ENCODE measurements at regions not wholly inside any gene's neighbourhood (a gene's known extent, or its start where the extent isn't known, plus 50 kb on each side); places are given as distances from the start of the nearest gene placed in this dataset.

- peak in 3 of 8 experiments; percentile 73 to 93 (median 83) for ATAC-seq (replicated peaks in 6 of 8)
- 59 to 100% (median 93%) methylated on average over 1 to 5 of the region's 5 CpGs; no CpG with 5 or more reads in 1 of the 10 experiments for WGBS, 10 experiments
- Histone ChIP-seq H3K4me1 (replicated peaks in 1 of 2) (peaks cover 15 to 36% of the 10 kb centered on the region in 2 donors), H3K27ac (no peak overlapping the region), H3K4me3 (no peak overlapping the region)
- in situ Hi-C loops (cut with MboI; ENCODE audit: low pct_unique_long_range_greater_than_20kb in 2 of 9, low sequenced_read_pairs in 9 of 9, unreplicated experiment in 9 of 9) = no loop called here
Measured at GRCh38 chr11:122330279-122330965, 214.4 kb upstream of the BLID start.

GRCh38 chr11:122327528-122327927 lies 211.5 kb upstream of the BLID start:
- H3K4me1 ChIP-seq (replicated peaks in 1 of 2) = peaks cover 4 to 32% of the 10 kb centered on the region in 2 donors
- WGBS, 10 experiments = 10 to 67% (median 42%) methylated on average over 1 to 2 of the region's 2 CpGs; no CpG with 5 or more reads in 4 of the 10 experiments
- in situ Hi-C loops (cut with MboI; ENCODE audit: low pct_unique_long_range_greater_than_20kb in 2 of 9, low sequenced_read_pairs in 9 of 9, unreplicated experiment in 9 of 9) = no loop called here
- no peak overlapping the region for H3K27ac ChIP-seq
- no peak for ATAC-seq (replicated peaks in 6 of 8)
- no peak overlapping the region for H3K4me3 ChIP-seq

- Histone ChIP-seq H3K27ac (no peak overlapping the region), H3K4me3 (no peak overlapping the region), H3K4me1 (replicated peaks in 1 of 2) (peaks cover 39 to 66% of the 10 kb centered on the region in 2 donors)
- 30 to 100% (median 86%) methylated on average over 1 to 4 of the region's 7 CpGs; no CpG with 5 or more reads in 2 of the 10 experiments for WGBS, 10 experiments
- in situ Hi-C loops (cut with MboI; ENCODE audit: low pct_unique_long_range_greater_than_20kb in 2 of 9, low sequenced_read_pairs in 9 of 9, unreplicated experiment in 9 of 9) = no loop called here
- no peak for ATAC-seq (replicated peaks in 6 of 8)
Measured at GRCh38 chr11:122323754-122324421, 207.9 kb upstream of the BLID start.

GRCh38 chr11:122322329-122322728 lies 206.3 kb upstream of the BLID start:
- WGBS, 10 experiments = 25 to 97% (median 86%) methylated on average over 1 to 3 of the region's 3 CpGs; no CpG with 5 or more reads in 1 of the 10 experiments
- H3K27ac ChIP-seq = no peak overlapping the region
- in situ Hi-C loops (cut with MboI; ENCODE audit: low pct_unique_long_range_greater_than_20kb in 2 of 9, low sequenced_read_pairs in 9 of 9, unreplicated experiment in 9 of 9) = no loop called here
- peaks cover 54 to 80% of the 10 kb centered on the region in 2 donors for H3K4me1 ChIP-seq (replicated peaks in 1 of 2)
- no peak overlapping the region for H3K4me3 ChIP-seq
- no peak for ATAC-seq (replicated peaks in 6 of 8)

GRCh38 chr11:122320671-122321070 lies 204.7 kb upstream of the BLID start:
- ATAC-seq (replicated peaks in 6 of 8) = peak in 5 of 8 experiments; percentile 19 to 55 (median 50)
- in situ Hi-C loops (cut with MboI; ENCODE audit: low pct_unique_long_range_greater_than_20kb in 2 of 9, low sequenced_read_pairs in 9 of 9, unreplicated experiment in 9 of 9) = no loop called here
- Histone ChIP-seq H3K27ac (peak overlapping the region; percentile 83 to 89), H3K4me3 (peak overlapping the region in 1 of 5 donors; percentile 10), H3K4me1 (replicated peaks in 1 of 2) (peaks cover 68 to 82% of the 10 kb centered on the region in 2 donors)
- 0 to 100% (median 25%) methylated on average over 1 to 2 of the region's 2 CpGs; no CpG with 5 or more reads in 2 of the 10 experiments for WGBS, 10 experiments

- in situ Hi-C loops (cut with MboI; ENCODE audit: low pct_unique_long_range_greater_than_20kb in 2 of 9, low sequenced_read_pairs in 9 of 9, unreplicated experiment in 9 of 9) = no loop called here
- H3K27ac ChIP-seq = peak overlapping the region; percentile 83 to 89
- peak overlapping the region in 1 of 5 donors; percentile 10 for H3K4me3 ChIP-seq
- peaks cover 67 to 80% of the 10 kb centered on the region in 2 donors for H3K4me1 ChIP-seq (replicated peaks in 1 of 2)
- WGBS, 10 experiments = 0 to 100% (median 61%) methylated on average over 2 to 6 of the region's 8 CpGs; no CpG with 5 or more reads in 3 of the 10 experiments
- peak in 6 of 8 experiments; percentile 28 to 85 (median 80) for ATAC-seq (replicated peaks in 6 of 8)
Measured at GRCh38 chr11:122319691-122320620, 203.9 kb upstream of the BLID start.

GRCh38 chr11:122319085-122319484 lies 203.1 kb upstream of the BLID start:
- in situ Hi-C loops (cut with MboI; ENCODE audit: low pct_unique_long_range_greater_than_20kb in 2 of 9, low sequenced_read_pairs in 9 of 9, unreplicated experiment in 9 of 9) = no loop called here
- Histone ChIP-seq H3K27ac (peak overlapping the region; percentile 46 to 89), H3K4me1 (replicated peaks in 1 of 2) (peaks cover 69 to 82% of the 10 kb centered on the region in 2 donors), H3K4me3 (no peak overlapping the region)
- WGBS, 10 experiments = 0 to 29% (median 10%) methylated on average over 1 of the region's 1 CpG; no CpG with 5 or more reads in 4 of the 10 experiments
- ATAC-seq (replicated peaks in 6 of 8) = peak in 5 of 8 experiments; percentile 43 to 57 (median 49)

- ATAC-seq (replicated peaks in 6 of 8) = peak; percentile 43 to 84 (median 66)
- no peak overlapping the region for H3K4me3 ChIP-seq
- in situ Hi-C loops (cut with MboI; ENCODE audit: low pct_unique_long_range_greater_than_20kb in 2 of 9, low sequenced_read_pairs in 9 of 9, unreplicated experiment in 9 of 9) = no loop called here
Measured at GRCh38 chr11:122317305-122317704, 201.3 kb upstream of the BLID start.

GRCh38 chr11:122313581-122313980 lies 197.6 kb upstream of the BLID start:
- no peak for ATAC-seq (replicated peaks in 6 of 8)
- Histone ChIP-seq H3K27ac (no peak overlapping the region), H3K4me3 (no peak overlapping the region), H3K4me1 (replicated peaks in 1 of 2) (peaks cover 66 to 71% of the 10 kb centered on the region in 2 donors)
- in situ Hi-C loops (cut with MboI; ENCODE audit: low pct_unique_long_range_greater_than_20kb in 2 of 9, low sequenced_read_pairs in 9 of 9, unreplicated experiment in 9 of 9) = no loop called here
- 94 to 100% (median 97%) methylated on average over 1 to 5 of the region's 5 CpGs; no CpG with 5 or more reads in 4 of the 10 experiments for WGBS, 10 experiments

More at GRCh38 chr11:122317305-122317704, 201.3 kb upstream of the BLID start:
- peak overlapping the region; percentile 31 to 89 for H3K27ac ChIP-seq
- peaks cover 74 to 83% of the 10 kb centered on the region in 2 donors for H3K4me1 ChIP-seq (replicated peaks in 1 of 2)

GRCh38 chr11:122311216-122311755 lies 195.3 kb upstream of the BLID start:
- Histone ChIP-seq H3K4me1 (replicated peaks in 1 of 2) (peaks cover 53 to 61% of the 10 kb centered on the region in 2 donors), H3K27ac (peak overlapping the region; percentile 67 to 96), H3K4me3 (peak overlapping the region in 1 of 5 donors; percentile 37)
- WGBS, 10 experiments = 0 to 89% (median 74%) methylated on average over 2 to 5 of the region's 5 CpGs; no CpG with 5 or more reads in 1 of the 10 experiments
- ATAC-seq (replicated peaks in 6 of 8) = peak in 3 of 8 experiments; percentile 8 to 14 (median 10)
- in situ Hi-C loops (cut with MboI; ENCODE audit: low pct_unique_long_range_greater_than_20kb in 2 of 9, low sequenced_read_pairs in 9 of 9, unreplicated experiment in 9 of 9) = no loop called here

GRCh38 chr11:122310766-122311165 lies 194.8 kb upstream of the BLID start:
- Histone ChIP-seq H3K4me3 (peak overlapping the region in 1 of 5 donors; percentile 37), H3K27ac (peak overlapping the region; percentile 67 to 96), H3K4me1 (replicated peaks in 1 of 2) (peaks cover 53 to 61% of the 10 kb centered on the region in 2 donors)
- in situ Hi-C loops (cut with MboI; ENCODE audit: low pct_unique_long_range_greater_than_20kb in 2 of 9, low sequenced_read_pairs in 9 of 9, unreplicated experiment in 9 of 9) = no loop called here
- peak in 4 of 8 experiments; percentile 27 to 39 (median 31) for ATAC-seq (replicated peaks in 6 of 8)
- 0 to 83% (median 24%) methylated on average over 3 to 5 of the region's 5 CpGs for WGBS, 10 experiments

GRCh38 chr11:122309262-122309925 lies 193.4 kb upstream of the BLID start:
- 28 to 94% (median 68%) methylated on average over 2 to 11 of the region's 17 CpGs for WGBS, 10 experiments
- H3K4me1 ChIP-seq (replicated peaks in 1 of 2) = peaks cover 60 to 70% of the 10 kb centered on the region in 2 donors
- H3K27ac ChIP-seq = peak overlapping the region; percentile 81 to 96
- in situ Hi-C loops (cut with MboI; ENCODE audit: low pct_unique_long_range_greater_than_20kb in 2 of 9, low sequenced_read_pairs in 9 of 9, unreplicated experiment in 9 of 9) = no loop called here
- peak in 5 of 8 experiments; percentile 75 to 90 (median 87) for ATAC-seq (replicated peaks in 6 of 8)
- peak overlapping the region in 4 of 5 donors; percentile 24 to 37 (median 28) for H3K4me3 ChIP-seq
